Caco-2 (cell line): ENCODE measurements at regions not wholly inside any gene's neighbourhood (a gene's known extent, or its start where the extent isn't known, plus 50 kb on each side); places are given as distances from the start of the nearest gene placed in this dataset.

ENCODE experiments used
- BruUV-seq: library from RNA; stranded (reverse); fragments of 400-500 nt; replicated peaks from 2 replicates; lab custom pipeline; 2021; lab: Mats Ljungman, UMichigan
- CTCF ChIA-PET: fragments of 300-600 bp; sonication (Branson Sonifier 250); formaldehyde crosslinking; loops from one replicate; lab custom pipeline; 2022; ENCODE audit warnings: antibody characterized with exemption; lab: Charles Lee
- POLR2A ChIA-PET: fragments of 300-600 bp; sonication (Branson Sonifier 250); formaldehyde crosslinking; loops from one replicate; lab custom pipeline; 2022; ENCODE audit warnings: antibody characterized with exemption; lab: Charles Lee
- DNase-seq, 2 experiments: peaks; one replicate each; pipeline versions ENCODE4 v3.0.0 to v3.0.0-alpha.2; 2020 to 2022
- H3K27me3 ChIP-seq: replicated peaks from 2 replicates; pipeline ENCODE4 v1.6.0; 2011; ENCODE audit warnings: low read length; ENCODE audit not compliant: control insufficient read depth, insufficient read depth
- H3K36me3 ChIP-seq: 2 replicates; pipeline ENCODE4 v1.5.1; 2011; ENCODE audit warnings: low read length; ENCODE audit not compliant: control insufficient read depth, insufficient read depth
- H3K4me1 ChIP-seq: fragments of 250-450 bp; sonication (Bioruptor Pico); 2 replicates; pipeline ENCODE4 v1.5.1; 2020; ENCODE audit warnings: mild to moderate bottlenecking
- H3K4me3 ChIP-seq: 2 replicates; pipeline ENCODE4 v1.5.1; 2011; ENCODE audit warnings: low read depth, mild to moderate bottlenecking, control low read depth, low read length
- H3K9me3 ChIP-seq: fragments of 250-450 bp; sonication (Bioruptor Pico); 2 replicates; pipeline ENCODE4 v1.5.1; 2020; ENCODE audit warnings: mild to moderate bottlenecking, moderate library complexity
- H3K27ac Mint-ChIP-seq: one replicate; pipeline ENCODE4 v1.8.0; 2022; ENCODE audit warnings: mixed read lengths; ENCODE audit not compliant: unreplicated experiment
- H3K27me3 Mint-ChIP-seq: one replicate; pipeline ENCODE4 v1.8.0; 2022; ENCODE audit warnings: mixed read lengths; ENCODE audit not compliant: insufficient read depth, unreplicated experiment
- H3K36me3 Mint-ChIP-seq: one replicate; pipeline ENCODE4 v1.8.0; 2022; ENCODE audit warnings: mild to moderate bottlenecking, mixed read lengths; ENCODE audit not compliant: insufficient read depth, unreplicated experiment
- H3K4me1 Mint-ChIP-seq: one replicate; pipeline ENCODE4 v1.8.0; 2022; ENCODE audit warnings: low read depth, mixed read lengths; ENCODE audit not compliant: unreplicated experiment
- H3K4me3 Mint-ChIP-seq: one replicate; pipeline ENCODE4 v1.8.0; 2022; ENCODE audit warnings: mild to moderate bottlenecking, moderate library complexity, mixed read lengths; ENCODE audit not compliant: unreplicated experiment
- H3K9me3 Mint-ChIP-seq: one replicate; pipeline ENCODE4 v1.8.0; 2022; ENCODE audit warnings: mixed read lengths; ENCODE audit not compliant: unreplicated experiment
- CTCF ChIP-seq, 2 experiments: fragments of 200-600 bp in 1 of 2; IDR thresholded peaks; 1 replicate in 1 of 2; 2 replicates in 1 of 2; pipeline versions ENCODE4 v1.5.1 to v1.8.0; 2011 to 2022; ENCODE audit warnings: antibody characterized with exemption in 1 of 2, control low read depth in 1 of 2, inconsistent platforms in 1 of 2, low read depth in 1 of 2, low read length in 1 of 2, mild to moderate bottlenecking in 1 of 2, moderate library complexity in 1 of 2; ENCODE audit not compliant: insufficient read depth in 1 of 2, severe bottlenecking in 1 of 2, unreplicated experiment in 1 of 2
- intact Hi-C: fragments of 100-400 bp; cut with micrococcal nuclease; formaldehyde crosslinking; loops from one replicate; pipeline ENCODE4 v1.10.0; 2022; ENCODE audit not compliant: unreplicated experiment

- POLR2A ChIA-PET = no interaction called here
- no peaks in the 10 kb centered on the region for H3K4me1 ChIP-seq
- Mint-ChIP-seq H3K36me3 (no peaks in the 10 kb centered on the region), H3K9me3 (no peaks in the 10 kb centered on the region), H3K4me3 (no peak overlapping the region), H3K27me3 (peaks cover 24% of the 10 kb centered on the region), H3K4me1 (peaks cover 15% of the 10 kb centered on the region), H3K27ac (no peak overlapping the region)
- DNase-seq = no peak
- no peaks in the 10 kb centered on the region for H3K9me3 ChIP-seq
- CTCF ChIA-PET = no interaction called here
- TF ChIP-seq CTCF (IDR thresholded peaks at IDR 0.05; ENCODE audit: insufficient read depth in 1 of 2, low read depth in 1 of 2, low read length in 1 of 2, severe bottlenecking in 1 of 2, unreplicated experiment in 1 of 2) = no peak
- H3K27me3 ChIP-seq = no peaks in the 10 kb centered on the region; the same call in 1 of the 2 replicates
- intact Hi-C loops = no loop called here
- H3K4me3 ChIP-seq = no peak overlapping the region
- H3K36me3 ChIP-seq = no peaks in the 10 kb centered on the region
- no TSS peak for BruUV-seq
These were observed 413.4 kb upstream of the SLC30A5 start for GRCh38 chr5:68680366-68680765.

GRCh38 chr5:68681929-68682328 lies 411.9 kb upstream of the SLC30A5 start:
- no peak overlapping the region for H3K27ac Mint-ChIP-seq
- no peaks in the 10 kb centered on the region for H3K36me3 Mint-ChIP-seq
- BruUV-seq = no TSS peak
- no peak for DNase-seq
- ChIA-PET POLR2A (no interaction called here), CTCF (no interaction called here)
- Histone ChIP-seq H3K4me3 (no peak overlapping the region), H3K27me3 (no peaks in the 10 kb centered on the region; the same call in 1 of the 2 replicates), H3K36me3 (no peaks in the 10 kb centered on the region), H3K9me3 (no peaks in the 10 kb centered on the region), H3K4me1 (no peaks in the 10 kb centered on the region)
- peaks cover 28% of the 10 kb centered on the region for H3K27me3 Mint-ChIP-seq
- H3K4me1 Mint-ChIP-seq = peaks cover 15% of the 10 kb centered on the region
- no peak for TF ChIP-seq CTCF (IDR thresholded peaks at IDR 0.05; ENCODE audit: insufficient read depth in 1 of 2, low read depth in 1 of 2, low read length in 1 of 2, severe bottlenecking in 1 of 2, unreplicated experiment in 1 of 2)
- intact Hi-C loops = no loop called here
- no peaks in the 10 kb centered on the region for H3K9me3 Mint-ChIP-seq
- H3K4me3 Mint-ChIP-seq = no peak overlapping the region

GRCh38 chr5:68682400-68683160 lies 411.2 kb upstream of the SLC30A5 start:
- Histone ChIP-seq H3K4me1 (no peaks in the 10 kb centered on the region), H3K36me3 (no peaks in the 10 kb centered on the region), H3K27me3 (no peaks in the 10 kb centered on the region; the same call in 1 of the 2 replicates), H3K4me3 (no peak overlapping the region), H3K9me3 (no peaks in the 10 kb centered on the region)
- TF ChIP-seq CTCF (IDR thresholded peaks at IDR 0.05; ENCODE audit: insufficient read depth in 1 of 2, low read depth in 1 of 2, low read length in 1 of 2, severe bottlenecking in 1 of 2, unreplicated experiment in 1 of 2) = no peak
- Mint-ChIP-seq H3K9me3 (no peaks in the 10 kb centered on the region), H3K27ac (no peak overlapping the region), H3K27me3 (peaks cover 28% of the 10 kb centered on the region), H3K36me3 (no peaks in the 10 kb centered on the region), H3K4me1 (peaks cover 15% of the 10 kb centered on the region), H3K4me3 (no peak overlapping the region)
- intact Hi-C loops = no loop called here
- DNase-seq = no peak
- BruUV-seq = no TSS peak
- ChIA-PET CTCF (no interaction called here), POLR2A (no interaction called here)
